ENCODE measurements at regions not wholly inside any gene's neighbourhood (a gene's known extent, or its start where the extent isn't known, plus 50 kb on each side); places are given as distances from the start of the nearest gene placed in this dataset.

DNA sequence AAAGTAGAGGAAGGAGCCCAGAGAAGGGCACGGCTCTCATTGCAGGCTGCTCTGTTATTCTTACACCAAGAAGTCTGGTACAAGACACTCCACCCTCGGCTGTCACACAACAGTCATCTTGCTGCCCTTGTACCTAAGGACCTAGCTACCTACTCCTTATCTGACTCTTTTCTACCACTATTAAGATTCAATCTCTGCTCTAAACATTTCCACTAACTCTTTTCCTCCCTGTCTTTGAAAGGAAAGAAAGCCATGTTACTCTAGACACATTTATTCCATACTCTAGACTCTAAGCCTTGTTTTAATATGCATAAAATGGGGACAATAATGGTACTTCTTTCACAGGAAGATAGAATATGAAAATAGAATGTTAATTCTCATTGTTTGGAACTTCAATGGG is 73.3 kb upstream of the C3orf49 start:
- H3K9me3 ChIP-seq: no peaks in the 10 kb centered on the region
- no peak for ATAC-seq
- 75 to 85% methylated on average over 2 of the region's 2 CpGs for whole genome bisulfite sequencing, 2 donors
- TF ChIP-seq, protein P1, sequence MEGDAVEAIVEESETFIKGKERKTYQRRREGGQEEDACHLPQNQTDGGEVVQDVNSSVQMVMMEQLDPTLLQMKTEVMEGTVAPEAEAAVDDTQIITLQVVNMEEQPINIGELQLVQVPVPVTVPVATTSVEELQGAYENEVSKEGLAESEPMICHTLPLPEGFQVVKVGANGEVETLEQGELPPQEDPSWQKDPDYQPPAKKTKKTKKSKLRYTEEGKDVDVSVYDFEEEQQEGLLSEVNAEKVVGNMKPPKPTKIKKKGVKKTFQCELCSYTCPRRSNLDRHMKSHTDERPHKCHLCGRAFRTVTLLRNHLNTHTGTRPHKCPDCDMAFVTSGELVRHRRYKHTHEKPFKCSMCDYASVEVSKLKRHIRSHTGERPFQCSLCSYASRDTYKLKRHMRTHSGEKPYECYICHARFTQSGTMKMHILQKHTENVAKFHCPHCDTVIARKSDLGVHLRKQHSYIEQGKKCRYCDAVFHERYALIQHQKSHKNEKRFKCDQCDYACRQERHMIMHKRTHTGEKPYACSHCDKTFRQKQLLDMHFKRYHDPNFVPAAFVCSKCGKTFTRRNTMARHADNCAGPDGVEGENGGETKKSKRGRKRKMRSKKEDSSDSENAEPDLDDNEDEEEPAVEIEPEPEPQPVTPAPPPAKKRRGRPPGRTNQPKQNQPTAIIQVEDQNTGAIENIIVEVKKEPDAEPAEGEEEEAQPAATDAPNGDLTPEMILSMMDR (IDR thresholded peaks at IDR 0.05): no peak
- intact Hi-C loops (cut with DNase I): no loop called here
- H3K4me1 ChIP-seq: no peaks in the 10 kb centered on the region
- FAIRE-seq: no peak
- no peak overlapping the region for H3K27ac ChIP-seq
- no peak overlapping the region for H3K4me3 ChIP-seq
- no peak for DNase-seq
- H3K36me3 ChIP-seq: no peaks in the 10 kb centered on the region
- no peaks in the 10 kb centered on the region for H3K27me3 ChIP-seq

DNA sequence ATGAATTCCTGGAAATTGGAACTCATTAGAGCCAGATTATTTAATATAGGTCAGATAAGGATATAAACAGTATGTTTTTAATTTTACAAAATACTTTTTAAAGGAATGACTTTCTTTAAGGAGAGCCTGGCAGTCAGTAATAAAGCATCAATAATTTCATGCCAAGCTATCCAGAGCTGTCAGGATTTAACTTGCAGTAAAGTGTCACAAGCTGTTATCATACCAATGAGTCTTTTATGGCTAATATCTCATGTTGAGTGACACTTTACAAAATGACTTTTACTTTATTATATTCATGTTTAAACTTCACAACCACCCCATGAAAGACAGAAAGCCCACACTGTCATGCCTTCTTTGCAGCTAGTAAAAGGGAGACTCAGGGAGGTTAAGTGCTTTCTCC is 72.9 kb upstream of the C3orf49 start:
- no peaks in the 10 kb centered on the region for H3K4me1 ChIP-seq
- no peak overlapping the region for H3K4me3 ChIP-seq
- no peak for ATAC-seq
- no peak for FAIRE-seq
- H3K9me3 ChIP-seq: no peaks in the 10 kb centered on the region
- no peak for DNase-seq
- intact Hi-C loops (cut with DNase I): no loop called here
- H3K36me3 ChIP-seq: no peaks in the 10 kb centered on the region
- no peak overlapping the region for H3K27ac ChIP-seq
- no peaks in the 10 kb centered on the region for H3K27me3 ChIP-seq
- TF ChIP-seq, protein P1 (IDR thresholded peaks at IDR 0.05): no peak

DNA sequence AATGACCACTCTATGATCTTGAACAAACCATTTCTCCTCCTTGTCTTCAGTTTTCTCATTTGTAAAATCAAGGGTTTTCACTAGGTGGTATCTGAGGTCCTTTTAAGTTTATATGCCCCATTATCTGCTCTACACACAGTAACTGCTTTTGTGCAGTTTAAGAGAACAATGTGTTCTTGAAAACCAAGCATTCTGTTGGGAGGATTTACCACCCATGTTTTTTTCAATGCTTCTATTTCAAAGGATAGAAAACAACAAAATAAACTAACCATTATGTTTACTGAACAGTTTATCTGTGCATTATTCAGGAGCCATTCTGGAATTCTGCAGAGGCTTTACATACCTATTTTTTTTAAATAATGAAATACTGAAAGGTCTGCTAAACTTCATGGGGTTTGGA is 67.6 kb upstream of the C3orf49 start:
- Histone ChIP-seq H3K36me3 (no peaks in the 10 kb centered on the region), H3K4me3 (no peak overlapping the region), H3K4me1 (no peaks in the 10 kb centered on the region), H3K9me3 (no peaks in the 10 kb centered on the region), H3K27ac (no peak overlapping the region), H3K27me3 (no peaks in the 10 kb centered on the region)
- FAIRE-seq (no peak), DNase-seq (no peak), ATAC-seq (no peak)
- TF ChIP-seq, protein P1 (IDR thresholded peaks at IDR 0.05): no peak
- intact Hi-C loops (cut with DNase I): no loop called here

DNA sequence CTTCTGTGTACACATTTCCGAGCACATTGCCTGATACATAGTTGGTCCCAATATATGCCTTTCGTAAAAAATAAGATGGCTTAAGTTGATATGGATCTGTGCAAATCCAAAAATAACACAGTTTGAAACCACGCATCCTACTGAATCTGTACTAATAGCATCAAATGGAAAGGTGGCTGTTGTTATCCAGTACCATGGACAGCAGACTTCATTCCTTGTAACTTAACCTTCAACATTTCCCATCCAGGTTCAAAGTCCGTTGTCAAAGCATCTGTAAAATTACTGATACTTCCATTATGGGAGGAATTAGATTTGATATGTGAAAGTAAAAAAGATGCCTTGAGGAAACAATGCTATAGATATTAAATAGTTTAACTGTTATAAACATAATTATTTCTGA is 65.5 kb upstream of the C3orf49 start:
- H3K27me3 ChIP-seq: no peaks in the 10 kb centered on the region
- H3K27ac ChIP-seq: no peak overlapping the region
- TF ChIP-seq, protein P1 (IDR thresholded peaks at IDR 0.05): no peak
- ATAC-seq (peak in 1 of 4 donors; percentile 47), FAIRE-seq (no peak), DNase-seq (no peak)
- WGBS, 2 donors: 31 to 45% methylated on average over 4 of the region's 4 CpGs
- H3K4me1 ChIP-seq: no peaks in the 10 kb centered on the region
- no peaks in the 10 kb centered on the region for H3K36me3 ChIP-seq
- intact Hi-C loops (cut with DNase I): no loop called here
- no peaks in the 10 kb centered on the region for H3K9me3 ChIP-seq
- H3K4me3 ChIP-seq: no peak overlapping the region

DNA sequence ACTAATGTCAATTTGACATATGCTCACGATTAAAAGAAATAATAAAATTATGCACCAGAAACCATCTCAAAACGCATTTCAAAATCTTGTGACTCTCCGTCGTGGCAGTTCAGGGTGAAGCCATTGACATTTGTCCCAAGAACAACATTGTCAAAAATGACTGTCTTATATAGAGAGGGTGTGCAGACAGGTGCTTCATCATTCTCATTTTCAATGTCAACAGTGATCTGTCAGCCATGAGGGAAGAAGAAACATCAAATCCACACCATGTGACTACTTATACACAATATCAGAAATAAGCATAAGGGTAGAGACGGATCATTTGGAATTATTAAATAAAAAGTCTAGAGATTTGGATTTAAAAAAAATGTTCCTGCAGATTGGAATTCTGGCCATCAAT is 65.1 kb upstream of the C3orf49 start:
- no peaks in the 10 kb centered on the region for H3K36me3 ChIP-seq
- DNase-seq: no peak
- H3K4me3 ChIP-seq: no peak overlapping the region
- H3K27me3 ChIP-seq: no peaks in the 10 kb centered on the region
- intact Hi-C loops (cut with DNase I): no loop called here
- TF ChIP-seq, protein P1 (IDR thresholded peaks at IDR 0.05): no peak
- no peak overlapping the region for H3K27ac ChIP-seq
- H3K9me3 ChIP-seq: no peaks in the 10 kb centered on the region
- no peak for FAIRE-seq
- H3K4me1 ChIP-seq: no peaks in the 10 kb centered on the region
- ATAC-seq: no peak
- 28 to 45% methylated on average over 5 of the region's 5 CpGs for WGBS, 2 donors

Measured in pancreas (tissue), 10 donors.